PFSK-1 (cell line): ENCODE measurements at regions not wholly inside any gene's neighbourhood (a gene's known extent, or its start where the extent isn't known, plus 50 kb on each side); places are given as distances from the start of the nearest gene placed in this dataset.

Experiments
- FOXP2 ChIP-seq: optimal IDR thresholded peaks from 2 replicates; pipeline ENCODE3; 2011; ENCODE audit warnings: borderline replicate concordance, control low read depth, inconsistent platforms; ENCODE audit not compliant: insufficient read depth; ENCODE audit errors: extremely low read length, extremely low read depth
- POLR2AphosphoS5 ChIP-seq: IDR thresholded peaks from 2 replicates; pipeline ENCODE4 v1.6.1; 2012; ENCODE audit warnings: low read depth, mild to moderate bottlenecking, control low read depth, low read length, moderate library complexity
- SIN3A ChIP-seq: IDR thresholded peaks from 2 replicates; pipeline ENCODE4 v1.6.1; 2012; ENCODE audit warnings: mild to moderate bottlenecking, low read length, moderate library complexity, borderline replicate concordance; ENCODE audit not compliant: insufficient read depth
- TAF1 ChIP-seq: IDR thresholded peaks from 2 replicates; pipeline ENCODE4 v1.6.1; 2012; ENCODE audit warnings: low read length, control low read depth, borderline replicate concordance; ENCODE audit not compliant: insufficient read depth
- TF ChIP-seq, protein P1 (sequence below), 2 experiments: IDR thresholded peaks; 2 replicates each; pipeline versions ENCODE4 v1.6.1 to v1.8.0; 2011 to 2012; ENCODE audit warnings: low read depth in 2 of 2, low read length in 2 of 2, control low read depth in 1 of 2, inconsistent platforms in 1 of 2, mild to moderate bottlenecking in 1 of 2, moderate library complexity in 1 of 2; ENCODE audit not compliant: insufficient read depth in 1 of 2

- TF ChIP-seq FOXP2 (peak; percentile 88), SIN3A (peak; percentile 91), TAF1 (peak; percentile 90), POLR2AphosphoS5 (peak; percentile 96)
- TF ChIP-seq, protein P1, sequence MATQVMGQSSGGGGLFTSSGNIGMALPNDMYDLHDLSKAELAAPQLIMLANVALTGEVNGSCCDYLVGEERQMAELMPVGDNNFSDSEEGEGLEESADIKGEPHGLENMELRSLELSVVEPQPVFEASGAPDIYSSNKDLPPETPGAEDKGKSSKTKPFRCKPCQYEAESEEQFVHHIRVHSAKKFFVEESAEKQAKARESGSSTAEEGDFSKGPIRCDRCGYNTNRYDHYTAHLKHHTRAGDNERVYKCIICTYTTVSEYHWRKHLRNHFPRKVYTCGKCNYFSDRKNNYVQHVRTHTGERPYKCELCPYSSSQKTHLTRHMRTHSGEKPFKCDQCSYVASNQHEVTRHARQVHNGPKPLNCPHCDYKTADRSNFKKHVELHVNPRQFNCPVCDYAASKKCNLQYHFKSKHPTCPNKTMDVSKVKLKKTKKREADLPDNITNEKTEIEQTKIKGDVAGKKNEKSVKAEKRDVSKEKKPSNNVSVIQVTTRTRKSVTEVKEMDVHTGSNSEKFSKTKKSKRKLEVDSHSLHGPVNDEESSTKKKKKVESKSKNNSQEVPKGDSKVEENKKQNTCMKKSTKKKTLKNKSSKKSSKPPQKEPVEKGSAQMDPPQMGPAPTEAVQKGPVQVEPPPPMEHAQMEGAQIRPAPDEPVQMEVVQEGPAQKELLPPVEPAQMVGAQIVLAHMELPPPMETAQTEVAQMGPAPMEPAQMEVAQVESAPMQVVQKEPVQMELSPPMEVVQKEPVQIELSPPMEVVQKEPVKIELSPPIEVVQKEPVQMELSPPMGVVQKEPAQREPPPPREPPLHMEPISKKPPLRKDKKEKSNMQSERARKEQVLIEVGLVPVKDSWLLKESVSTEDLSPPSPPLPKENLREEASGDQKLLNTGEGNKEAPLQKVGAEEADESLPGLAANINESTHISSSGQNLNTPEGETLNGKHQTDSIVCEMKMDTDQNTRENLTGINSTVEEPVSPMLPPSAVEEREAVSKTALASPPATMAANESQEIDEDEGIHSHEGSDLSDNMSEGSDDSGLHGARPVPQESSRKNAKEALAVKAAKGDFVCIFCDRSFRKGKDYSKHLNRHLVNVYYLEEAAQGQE (IDR thresholded peaks at IDR 0.05; ENCODE audit: insufficient read depth in 1 of 2, low read depth in 2 of 2, low read length in 2 of 2) = 0 out of 4 replicates have a peak, but pooled peaks of 1 of the 2 experiments have one; percentile 22
Observed at GRCh38 chr17:47066841-47067682, 88.0 kb upstream of the RPRML start.

- no peak for TF ChIP-seq FOXP2
- no peak for TF ChIP-seq SIN3A
- TF ChIP-seq POLR2AphosphoS5 = no peak
- TF ChIP-seq TAF1 = no peak
- TF ChIP-seq, protein P1 (IDR thresholded peaks at IDR 0.05; ENCODE audit: insufficient read depth in 1 of 2, low read depth in 2 of 2, low read length in 2 of 2) = no peak
Observed at GRCh38 chr17:47066095-47066494, 87.0 kb upstream of the RPRML start.

DNA sequence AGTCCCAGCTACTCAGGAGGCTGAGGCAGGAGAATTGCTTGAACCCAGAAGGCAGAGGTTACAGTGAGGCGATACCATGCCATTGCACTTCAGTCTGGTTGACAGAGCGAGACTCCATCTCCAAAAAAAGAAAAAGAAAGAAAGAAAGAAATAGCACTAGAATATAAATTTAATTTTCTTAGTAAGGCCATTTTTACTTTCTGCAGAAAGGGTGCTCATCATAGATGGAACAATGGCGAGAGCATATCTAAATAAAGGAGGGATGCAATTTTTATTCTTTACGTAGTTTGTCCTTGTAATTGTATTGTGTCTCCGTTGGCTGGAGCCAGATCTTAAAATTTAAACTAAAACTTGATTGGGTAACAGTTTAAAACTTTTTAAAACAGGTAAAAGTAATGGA, 85.6 kb upstream of the RPRML start:
- TF ChIP-seq FOXP2 = no peak
- TF ChIP-seq TAF1 = no peak
- TF ChIP-seq, protein P1 (IDR thresholded peaks at IDR 0.05; ENCODE audit: insufficient read depth in 1 of 2, low read depth in 2 of 2, low read length in 2 of 2) = no peak
- TF ChIP-seq SIN3A = no peak
- TF ChIP-seq POLR2AphosphoS5 = no peak

GRCh38 chr17:47063475-47063874, 84.4 kb upstream of the RPRML start:
- no peak for TF ChIP-seq POLR2AphosphoS5
- TF ChIP-seq, protein P1 (IDR thresholded peaks at IDR 0.05; ENCODE audit: insufficient read depth in 1 of 2, low read depth in 2 of 2, low read length in 2 of 2) = no peak
- TF ChIP-seq TAF1 = no peak
- TF ChIP-seq FOXP2 = no peak

- TF ChIP-seq SIN3A = no peak
- TF ChIP-seq FOXP2 = no peak
- no peak for TF ChIP-seq POLR2AphosphoS5
- TF ChIP-seq, protein P1 (IDR thresholded peaks at IDR 0.05; ENCODE audit: insufficient read depth in 1 of 2, low read depth in 2 of 2, low read length in 2 of 2) = no peak
- no peak for TF ChIP-seq TAF1
Observed at GRCh38 chr17:47057830-47058229, 78.8 kb upstream of the RPRML start.
